ENCODE measurements at regions not wholly inside any gene's neighbourhood (a gene's known extent, or its start where the extent isn't known, plus 50 kb on each side); places are given as distances from the start of the nearest gene placed in this dataset.

DNA sequence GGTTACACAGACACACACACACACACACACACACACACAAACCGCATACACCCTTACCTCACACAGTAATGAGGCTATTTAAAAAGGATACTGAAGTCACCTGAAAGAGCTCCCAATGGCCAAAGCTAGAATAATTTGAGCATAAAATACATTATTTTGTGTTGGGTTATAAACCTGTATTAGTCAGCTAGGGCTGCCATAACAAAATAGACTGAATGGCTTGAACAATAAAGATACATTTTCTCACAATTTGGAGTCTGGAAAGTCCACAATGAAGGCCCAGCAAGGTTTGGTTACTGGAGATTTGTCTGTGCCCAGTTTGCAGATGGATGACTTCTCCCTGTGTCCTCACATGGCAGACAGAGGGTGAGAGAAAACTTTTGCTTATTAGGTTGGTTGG is 605.4 kb upstream of the REG3G start:
- DNase-seq (ENCODE audit: low spot score) (no peak), ATAC-seq (no peak)

DNA sequence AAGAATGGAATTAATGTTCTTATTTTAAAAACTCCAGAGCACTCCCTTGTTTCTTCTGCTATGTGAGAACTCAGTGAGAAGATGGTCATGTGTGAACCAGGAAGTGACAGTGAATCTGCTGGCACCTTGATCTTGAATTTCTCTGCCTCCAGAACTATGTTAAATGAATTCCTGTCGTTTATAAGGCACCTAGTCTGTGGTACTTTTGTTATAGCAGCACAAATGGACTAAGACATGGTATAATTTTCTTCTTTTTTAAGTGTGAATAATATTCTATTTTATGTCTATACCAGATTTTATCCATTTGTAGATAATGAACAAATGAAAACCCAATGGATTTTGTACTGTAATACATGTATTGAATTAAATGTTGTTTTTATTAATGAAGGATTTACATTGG is 601.9 kb upstream of the REG3G start:
- DNase-seq (ENCODE audit: low spot score): no peak
- ATAC-seq: no peak

DNA sequence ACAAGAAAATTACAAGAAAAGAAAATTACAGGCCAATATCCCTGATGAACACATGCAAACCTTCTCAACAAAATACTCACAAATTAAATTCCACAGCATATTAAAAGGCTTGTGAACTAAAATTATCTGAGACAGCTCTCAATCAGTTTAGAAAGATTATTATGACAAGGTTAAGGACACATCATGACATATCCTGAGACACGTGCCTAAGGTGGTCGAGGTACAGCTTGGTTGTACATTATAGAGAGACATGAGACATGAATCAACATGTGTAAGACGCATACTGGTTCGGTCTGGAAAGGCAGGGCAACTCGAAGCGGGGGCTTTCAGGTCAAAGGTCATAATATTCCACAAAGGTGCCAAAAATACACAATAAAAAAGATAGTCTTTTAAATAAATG is 598.3 kb upstream of the REG3G start:
- no peak for ATAC-seq
- DNase-seq (ENCODE audit: low spot score): no peak

DNA sequence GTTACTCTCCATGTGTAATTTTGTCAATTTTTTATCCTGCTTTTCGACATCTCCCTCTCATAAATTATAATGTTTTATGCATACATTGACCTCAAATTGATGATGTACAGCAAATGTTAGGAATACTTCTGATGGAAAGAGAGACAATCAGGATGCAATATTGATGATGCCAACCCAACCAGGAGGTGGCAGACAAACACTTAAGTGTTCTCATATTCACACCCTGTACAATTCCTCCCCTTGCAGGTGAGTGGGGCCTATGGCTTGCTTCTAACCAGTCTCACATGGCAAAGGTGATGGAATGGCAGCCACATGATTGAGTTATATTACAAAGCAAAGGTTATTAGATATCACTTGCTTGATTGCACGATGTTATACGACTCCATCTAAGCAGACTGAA is 594.3 kb upstream of the REG3G start:
- no peak for ATAC-seq
- no peak for DNase-seq (ENCODE audit: low spot score)

DNA sequence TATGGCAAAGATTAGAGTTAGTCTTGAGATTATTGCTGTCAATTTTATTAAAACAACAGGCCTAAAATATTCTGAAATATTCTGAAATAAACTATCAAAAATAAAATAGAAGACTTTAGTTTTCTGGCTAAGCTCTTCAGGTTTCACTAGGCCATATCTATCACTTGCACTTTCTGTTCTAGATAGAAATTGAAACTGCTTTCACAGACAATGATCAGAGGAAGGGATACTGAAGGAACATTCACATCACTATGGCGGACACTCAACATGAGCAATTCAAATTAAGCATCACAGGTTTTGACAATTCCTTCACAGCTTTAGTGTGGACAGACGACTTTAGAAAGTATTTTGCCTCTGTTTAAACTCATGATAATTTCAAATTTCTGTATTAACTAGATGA is 586.4 kb upstream of the REG3G start:
- ATAC-seq: no peak
- DNase-seq (ENCODE audit: low spot score): no peak

DNA sequence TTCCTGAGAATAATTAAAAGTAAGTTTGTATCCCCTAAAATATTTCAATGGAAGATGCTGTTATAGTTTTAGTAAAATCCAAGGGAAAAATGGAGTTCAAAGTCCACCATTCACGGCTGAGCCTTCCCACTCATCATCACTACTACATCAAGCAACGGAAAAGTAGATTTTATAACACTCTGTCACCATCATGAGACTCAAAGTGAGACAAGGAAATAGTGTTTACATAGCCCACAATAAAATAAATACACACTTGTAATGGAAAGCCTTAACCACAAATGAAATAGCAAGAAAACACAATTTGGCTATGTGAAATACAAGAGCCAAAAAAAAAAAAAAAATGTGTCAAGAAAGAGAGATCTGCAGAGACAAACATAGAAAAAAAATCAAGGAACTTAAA is 569.9 kb upstream of the REG3G start:
- no peak for ATAC-seq

DNA sequence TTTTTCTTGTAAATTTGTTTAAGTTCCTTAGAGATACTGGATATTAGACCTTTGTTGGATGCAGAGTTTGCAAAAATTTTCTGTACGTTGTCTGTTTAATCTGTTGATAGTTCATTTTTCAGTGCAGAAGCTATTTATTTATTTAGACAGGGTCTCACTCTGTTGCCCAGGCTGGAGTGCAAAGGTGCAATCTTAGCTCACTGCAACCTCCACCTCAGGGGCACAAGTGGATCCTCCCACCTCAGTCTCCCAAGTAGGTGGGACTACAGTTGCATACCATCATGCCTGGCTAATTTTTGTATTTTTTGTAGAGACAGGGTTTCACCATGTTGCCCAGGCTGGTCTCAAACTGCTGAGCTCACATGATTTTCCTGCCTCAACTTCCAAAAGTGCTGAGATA is 568.2 kb upstream of the REG3G start:
- no peak for DNase-seq (ENCODE audit: low spot score)

More for the DNA sequence above, 569.9 kb upstream of the REG3G start:
- no peak for DNase-seq (ENCODE audit: low spot score)

DNA sequence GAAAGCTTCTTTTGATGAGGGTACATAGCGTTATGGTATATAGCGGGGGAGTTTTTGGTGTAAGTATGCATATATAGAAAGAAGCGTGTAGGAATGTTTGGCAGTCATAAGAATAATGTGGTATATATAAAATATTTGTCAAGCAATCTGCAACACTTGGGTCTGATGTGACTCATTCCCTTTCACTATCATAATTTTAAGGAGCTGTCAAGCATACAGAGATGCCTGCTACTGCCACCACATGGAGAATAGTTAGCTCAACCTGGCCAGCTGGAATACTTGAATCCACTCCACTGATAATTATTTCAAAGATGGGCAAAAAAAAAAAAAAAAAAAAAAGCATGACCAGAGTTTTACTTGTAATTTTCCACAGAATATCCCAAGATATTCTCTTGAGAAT is 559.8 kb upstream of the REG3G start:
- ATAC-seq (no peak), DNase-seq (ENCODE audit: low spot score) (no peak)

More for the DNA sequence above, 568.2 kb upstream of the REG3G start:
- ATAC-seq: no peak

DNA sequence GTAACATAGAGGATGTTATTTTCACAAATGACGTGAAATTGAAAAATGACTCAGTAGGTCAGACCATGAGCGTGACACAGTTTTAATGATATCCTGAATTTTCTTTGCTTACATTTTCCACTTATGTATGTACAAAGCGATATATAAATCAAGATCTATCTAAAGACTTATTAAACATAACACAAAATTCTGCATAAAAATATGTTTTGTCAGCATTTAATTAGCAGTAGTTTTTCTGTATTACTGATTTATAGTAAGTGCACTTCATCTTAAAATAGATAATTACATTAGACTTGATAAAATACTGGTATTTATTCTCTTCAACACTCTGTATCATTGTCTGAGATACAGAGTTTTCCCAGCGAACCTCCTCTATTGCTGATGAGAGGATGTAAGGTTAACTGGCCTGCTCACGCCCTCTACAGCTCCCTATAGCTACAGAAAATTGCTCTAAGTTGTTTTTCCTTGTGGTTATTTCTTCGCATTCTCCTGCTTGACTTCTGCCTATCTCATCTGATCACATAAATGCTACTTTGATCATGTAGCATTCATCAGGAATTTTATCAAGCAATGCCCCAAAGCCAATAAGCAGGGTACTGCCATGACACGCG is 548.8 kb upstream of the REG3G start:
- DNase-seq (ENCODE audit: low spot score) (no peak), ATAC-seq (no peak)

DNA sequence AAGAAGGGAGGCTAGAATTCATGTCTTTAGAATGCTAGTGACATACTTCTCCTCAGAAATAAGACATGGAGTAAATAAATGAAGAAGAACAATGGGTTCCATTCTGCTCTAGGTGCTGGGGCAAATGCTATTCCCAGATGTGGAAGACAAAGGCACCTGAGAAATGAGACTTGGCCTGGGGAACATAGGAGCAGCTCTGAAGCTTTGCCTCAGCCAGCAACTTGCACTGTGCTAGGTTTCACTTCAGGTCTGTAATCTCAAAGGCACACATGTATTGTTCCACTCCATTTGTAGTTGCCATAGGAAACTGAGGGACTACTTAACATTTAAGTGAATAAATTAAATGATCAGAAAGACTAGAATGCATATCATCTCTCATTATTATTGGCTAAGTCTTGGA is 538.9 kb upstream of the REG3G start:
- DNase-seq (ENCODE audit: low spot score) (no peak), ATAC-seq (no peak)

DNA sequence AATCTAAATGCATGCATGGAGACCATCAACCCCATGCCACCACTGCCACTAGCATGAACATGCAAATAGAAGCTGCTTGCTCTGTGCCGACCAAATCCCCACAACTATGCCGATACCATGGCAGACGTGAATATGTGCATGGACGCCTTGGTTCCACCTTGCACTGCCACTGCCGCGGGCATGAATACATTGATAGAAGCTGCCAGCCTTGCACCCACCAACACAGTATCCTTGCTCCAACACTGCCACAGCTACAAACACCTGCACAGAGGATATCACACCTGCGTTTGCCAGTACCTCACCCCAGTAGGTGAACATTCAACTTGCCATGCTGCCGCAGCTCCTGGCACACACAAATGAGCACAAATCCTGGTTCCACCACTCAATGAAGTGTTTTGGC is 527.4 kb upstream of the REG3G start:
- ATAC-seq: no peak
- no peak for DNase-seq (ENCODE audit: low spot score)

DNA sequence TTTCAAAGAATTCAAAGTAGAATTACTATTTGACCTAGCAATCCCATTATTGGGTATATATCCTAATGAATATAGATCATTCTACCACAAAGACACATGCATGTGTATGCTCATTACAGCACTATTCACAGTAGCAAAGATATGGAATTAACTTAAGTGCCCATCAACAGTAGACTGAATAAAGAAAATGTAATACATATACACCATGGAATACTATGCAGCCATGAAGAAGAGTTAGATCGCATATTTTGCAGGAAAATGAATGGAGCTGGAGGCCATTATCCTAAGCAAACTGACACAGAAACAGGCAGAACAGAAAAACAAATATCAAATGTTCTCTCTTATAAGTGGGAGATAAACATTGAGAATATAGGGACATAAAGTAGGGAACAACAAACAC is 519.2 kb upstream of the REG3G start:
- DNase-seq (ENCODE audit: low spot score) (no peak), ATAC-seq (no peak)

DNA sequence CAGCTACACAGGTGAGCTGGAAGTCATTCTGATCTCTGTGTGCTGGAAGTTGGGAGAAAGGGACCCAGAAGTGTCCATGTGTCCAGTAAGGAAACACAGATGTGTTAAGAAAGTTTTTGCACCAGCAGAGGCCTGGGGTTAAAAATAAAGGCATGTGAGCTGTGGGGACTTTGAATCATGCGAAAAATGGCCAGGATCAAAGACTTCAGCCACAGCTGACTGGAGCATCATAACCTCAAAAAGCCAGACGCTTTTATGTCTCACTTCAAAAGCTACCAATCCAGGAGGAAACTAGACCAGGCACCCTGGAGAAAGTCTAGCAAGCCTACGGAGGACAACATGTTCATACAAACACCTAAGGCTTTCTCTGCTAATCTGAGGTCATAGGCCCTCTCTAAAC is 503.6 kb upstream of the REG3G start:
- no peak for DNase-seq (ENCODE audit: low spot score)
- no peak for ATAC-seq

DNA sequence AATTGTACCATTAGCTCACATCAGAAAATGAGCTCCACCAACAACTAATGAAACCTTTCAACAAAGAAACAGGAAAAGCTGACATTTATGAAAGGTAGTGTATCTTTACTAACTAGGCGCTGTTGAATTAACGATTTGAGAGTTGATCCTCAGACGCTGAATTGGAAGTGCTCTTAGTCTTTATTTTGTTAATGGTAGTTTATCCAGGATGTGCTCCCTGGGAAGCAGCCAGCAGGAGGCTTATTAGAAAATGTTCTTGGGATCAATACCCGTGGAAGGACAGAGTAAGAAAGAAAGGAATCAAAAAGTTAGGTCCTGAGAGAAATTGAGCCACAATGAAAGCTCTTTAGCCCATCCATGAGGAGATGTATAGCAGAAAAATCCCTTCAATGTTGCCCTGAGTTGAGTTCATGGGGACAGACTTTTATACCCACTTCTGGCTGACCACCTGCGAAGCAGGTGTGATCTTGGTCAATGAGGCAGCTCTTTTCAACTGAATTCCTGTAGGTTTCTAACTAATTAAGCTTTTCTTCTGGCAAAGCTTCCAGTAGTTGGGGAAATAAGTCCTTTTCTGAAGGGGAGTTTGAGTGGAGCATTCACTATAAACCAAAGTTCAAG is 492.6 kb upstream of the REG3G start:
- no peak for DNase-seq (ENCODE audit: low spot score)
- ATAC-seq: no peak

DNA sequence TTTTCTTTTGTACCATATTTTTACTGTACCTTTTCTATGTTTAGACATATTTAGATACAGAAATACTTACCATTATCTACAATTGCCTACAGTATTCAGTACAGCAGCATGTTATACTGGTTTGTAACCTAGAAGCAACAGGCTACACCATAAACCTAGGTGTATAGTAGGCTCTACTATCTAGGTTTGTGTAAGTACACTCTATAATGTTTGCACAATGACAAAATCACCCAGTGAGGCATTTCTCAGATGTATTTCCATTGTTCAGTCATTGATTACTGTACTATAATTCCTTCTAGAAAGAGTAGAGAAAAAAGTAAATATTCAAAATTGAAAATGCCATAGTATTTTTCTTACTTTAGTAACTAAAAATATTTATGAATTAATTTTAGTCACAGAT is 490.1 kb upstream of the REG3G start:
- ATAC-seq (no peak), DNase-seq (ENCODE audit: low spot score) (no peak)

DNA sequence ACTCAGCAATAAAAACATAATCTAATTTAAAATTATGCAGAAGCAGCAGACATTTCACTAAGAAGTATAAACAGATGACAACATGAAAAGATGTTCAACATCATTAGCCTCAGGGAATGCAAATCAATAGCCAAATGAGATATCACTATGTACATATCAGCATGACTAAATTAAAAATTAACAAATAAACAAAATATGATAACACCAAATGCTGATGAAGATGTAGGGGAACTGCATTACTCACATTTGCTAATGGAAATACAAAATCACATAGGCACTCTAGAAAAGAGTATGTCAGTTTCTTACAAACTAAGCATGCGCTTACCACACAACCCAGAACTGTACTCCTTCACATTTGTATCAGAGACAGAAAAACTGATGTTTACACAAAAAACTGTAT is 487.2 kb upstream of the REG3G start:
- no peak for DNase-seq (ENCODE audit: low spot score)
- no peak for ATAC-seq

DNA sequence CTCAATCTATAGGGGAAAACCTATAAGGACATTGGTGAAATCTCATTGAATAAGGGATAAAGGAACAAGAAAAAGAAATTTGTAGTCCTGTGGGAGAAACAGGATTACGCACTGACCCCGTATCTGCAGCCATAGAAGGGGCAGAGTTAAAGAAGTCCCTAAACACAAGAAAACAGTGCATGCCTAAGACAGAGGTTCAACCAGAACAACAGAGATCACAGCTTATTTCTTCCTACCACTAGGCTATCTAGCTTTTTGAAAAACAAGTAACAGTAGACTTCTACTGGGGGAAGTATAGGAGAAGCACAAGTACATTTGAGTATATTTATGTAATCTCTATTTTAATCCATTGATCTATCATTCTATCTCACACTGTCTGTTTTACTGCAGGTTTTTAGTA is 485.2 kb upstream of the REG3G start:
- DNase-seq (ENCODE audit: low spot score): no peak
- no peak for ATAC-seq

DNA sequence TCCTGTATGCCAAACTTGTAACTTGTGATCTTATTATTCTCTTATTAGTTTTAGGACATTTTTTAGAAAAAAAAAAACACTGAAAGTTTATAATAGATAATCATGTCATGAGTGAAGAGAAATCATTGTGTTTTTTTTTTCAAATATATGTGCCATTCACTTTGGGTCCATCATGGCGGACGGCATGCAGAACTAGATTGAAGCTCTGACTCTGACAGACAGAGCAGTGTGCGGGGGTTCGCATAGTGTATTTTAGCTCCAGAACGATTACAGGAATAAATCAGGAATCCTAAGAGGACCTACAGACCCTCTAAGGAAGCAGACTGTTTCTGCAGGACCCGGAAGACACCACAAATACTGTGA is 484.4 kb upstream of the REG3G start:
- ATAC-seq (no peak), DNase-seq (ENCODE audit: low spot score) (no peak)

DNA sequence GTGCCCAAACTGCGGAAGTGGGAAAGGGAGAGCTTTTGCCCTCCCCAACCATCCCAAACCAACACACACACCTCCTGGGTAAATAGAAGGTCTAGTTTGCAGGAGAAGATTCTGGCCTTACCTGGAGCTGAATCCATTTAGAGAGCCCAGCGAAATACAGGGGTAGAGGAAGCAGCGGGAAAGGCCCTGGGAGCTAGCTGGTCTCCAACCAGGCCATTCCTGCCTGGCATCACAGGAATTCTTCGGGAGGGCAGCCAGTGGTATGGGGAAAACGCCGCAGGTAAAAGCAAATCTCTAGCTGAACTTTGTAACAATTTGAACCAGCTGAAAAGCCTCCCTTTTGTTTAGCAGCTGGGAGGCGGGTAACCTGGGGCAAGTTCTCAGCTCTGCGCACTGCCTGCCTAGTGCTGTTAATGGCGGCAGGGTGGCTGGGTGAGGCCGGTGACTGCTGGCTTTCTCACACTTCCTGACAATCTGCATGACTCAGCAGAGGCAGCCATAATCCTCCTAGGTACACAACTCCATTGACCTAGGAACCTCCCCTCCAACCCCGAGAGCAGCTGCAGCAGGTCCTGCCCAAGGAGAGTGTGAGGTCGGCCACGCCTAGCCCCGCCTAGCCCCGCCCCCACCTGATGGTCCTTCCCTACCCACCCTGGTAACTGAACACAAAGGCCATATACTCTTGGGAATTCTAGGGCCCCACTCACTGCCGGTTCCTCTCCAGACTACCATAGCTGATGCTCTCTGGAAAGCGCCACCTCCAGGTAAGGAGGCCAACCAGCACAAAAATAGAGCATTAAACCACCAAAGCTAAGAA is 483.8 kb upstream of the REG3G start:
- ATAC-seq: no peak

DNA sequence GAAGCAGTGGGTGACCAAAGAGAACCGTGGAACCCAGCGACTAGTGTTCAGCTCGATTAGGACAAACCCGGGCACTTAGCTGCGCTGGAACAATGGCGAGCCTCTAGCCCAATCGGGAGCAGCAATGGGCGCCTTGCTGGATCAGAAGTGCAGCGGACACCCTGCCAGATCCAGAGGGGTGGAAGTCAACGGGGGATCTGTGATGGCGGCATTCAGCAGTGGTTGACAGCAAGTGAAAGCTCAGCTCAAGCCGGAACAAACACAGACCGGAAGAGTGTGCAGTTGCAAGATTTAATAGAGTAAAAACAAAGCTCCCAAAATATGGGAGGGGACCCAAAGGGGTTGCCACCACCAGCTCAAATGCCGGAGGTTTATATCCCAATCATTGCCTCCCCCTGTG is 478.7 kb upstream of the REG3G start:
- DNase-seq (ENCODE audit: low spot score) (no peak), ATAC-seq (no peak)

More for the DNA sequence above, 483.8 kb upstream of the REG3G start:
- no peak for DNase-seq (ENCODE audit: low spot score)

DNA sequence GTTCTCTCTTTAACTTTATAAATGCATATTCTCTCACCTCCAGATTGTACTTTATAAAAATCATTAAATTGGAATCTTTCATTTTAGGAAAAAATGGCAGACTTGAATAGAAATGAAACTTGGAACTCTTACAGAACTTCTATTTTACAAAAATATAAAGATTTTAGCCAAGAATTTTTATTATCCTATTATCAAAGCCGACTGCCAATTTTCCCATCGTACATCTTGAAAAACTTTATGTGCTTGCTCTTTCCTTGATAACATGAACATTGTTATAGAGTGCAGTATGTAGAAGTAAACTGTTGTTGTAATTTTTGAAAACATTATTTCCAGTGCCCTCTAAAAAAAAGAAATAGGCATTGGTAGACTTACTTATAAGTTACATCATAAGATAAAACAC is 475.7 kb upstream of the REG3G start:
- no peak for DNase-seq (ENCODE audit: low spot score)
- ATAC-seq: no peak

DNA sequence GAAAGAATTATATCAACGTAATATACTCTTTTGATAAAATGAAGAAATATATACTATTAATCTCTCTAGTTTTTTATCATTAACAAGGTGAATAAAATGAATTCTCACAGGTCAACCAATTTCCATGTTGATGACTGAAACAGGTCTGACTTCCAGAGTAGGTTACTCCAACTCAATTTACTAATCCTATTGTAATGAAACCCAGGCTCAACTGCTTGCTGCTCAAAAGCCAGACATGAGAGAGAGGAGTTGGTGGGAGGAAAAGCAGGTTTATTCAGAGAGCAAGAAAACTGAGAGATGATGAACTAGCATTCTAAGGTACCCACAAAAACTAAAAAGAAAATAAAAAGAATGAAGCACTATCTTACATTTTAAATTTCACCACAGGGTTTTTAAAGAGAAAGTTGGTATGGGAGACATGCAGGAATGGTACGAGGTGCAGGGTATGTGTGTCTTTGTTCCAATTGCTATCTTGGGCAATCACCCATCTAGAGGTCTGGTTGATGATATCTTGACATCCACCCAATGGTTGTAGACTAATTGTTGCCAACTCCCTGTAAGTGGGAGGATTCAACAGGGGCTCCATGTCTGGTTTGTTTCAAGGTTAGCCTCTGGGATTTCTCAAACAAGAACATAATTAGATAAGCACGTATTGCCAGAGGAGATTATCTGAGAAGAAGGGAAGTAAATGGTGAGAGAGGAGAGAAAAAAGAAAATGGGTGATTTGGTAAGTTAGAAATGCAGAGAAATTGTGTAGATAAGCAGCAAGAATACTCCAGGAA is 471.4 kb upstream of the REG3G start:
- ATAC-seq (no peak), DNase-seq (ENCODE audit: low spot score) (no peak)

Measured in left lobe of liver (tissue), 2 donors.